NCI-H2196 (cell line): ENCODE measurements at regions not wholly inside any gene's neighbourhood (a gene's known extent, or its start where the extent isn't known, plus 50 kb on each side); places are given as distances from the start of the nearest gene placed in this dataset.

Source experiments
- DNase-seq: peaks from one replicate; lab custom pipeline; 2025; ENCODE audit not compliant: unreplicated experiment; lab: John Stamatoyannopoulos, UW

DNA sequence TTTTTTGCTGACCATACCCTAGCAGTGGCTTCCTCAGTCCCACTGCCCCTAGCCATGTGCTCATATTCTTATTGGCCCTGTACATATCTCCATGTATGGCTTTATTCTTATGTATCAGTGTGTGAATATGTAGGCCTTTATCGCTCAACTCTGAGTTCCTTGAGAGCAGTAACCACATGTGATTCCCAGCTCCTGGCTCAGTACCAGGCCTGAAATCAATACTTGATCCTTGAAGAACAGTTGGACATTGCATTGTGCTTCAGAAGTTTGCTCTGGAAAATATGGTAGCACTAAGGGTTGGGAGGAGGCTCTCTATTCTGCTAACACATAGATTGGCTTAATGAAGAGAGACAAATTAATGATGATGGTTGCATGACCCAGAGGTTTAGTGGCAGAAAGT is 118.8 kb upstream of the FERMT1 start:
- DNase-seq: no peak

DNA sequence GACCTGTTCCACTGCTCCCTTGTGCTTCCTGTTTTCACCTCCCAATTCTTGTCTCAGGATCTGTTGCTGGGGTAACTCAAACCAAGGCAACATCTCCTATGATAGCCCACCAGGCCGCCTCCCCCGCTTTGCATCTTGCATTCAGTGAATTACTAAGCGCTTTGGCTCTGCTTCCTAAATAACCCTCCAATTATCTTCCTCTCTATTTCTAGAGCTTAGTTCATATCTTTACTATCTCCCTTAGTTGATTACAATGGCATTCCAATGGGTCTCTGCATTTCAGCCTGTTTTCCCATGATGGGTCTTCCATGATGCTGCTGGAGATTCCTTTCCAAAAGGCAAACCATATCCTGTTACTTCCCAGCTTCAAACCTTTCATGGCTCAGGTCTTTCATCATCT is 117.2 kb upstream of the FERMT1 start:
- DNase-seq: no peak

DNA sequence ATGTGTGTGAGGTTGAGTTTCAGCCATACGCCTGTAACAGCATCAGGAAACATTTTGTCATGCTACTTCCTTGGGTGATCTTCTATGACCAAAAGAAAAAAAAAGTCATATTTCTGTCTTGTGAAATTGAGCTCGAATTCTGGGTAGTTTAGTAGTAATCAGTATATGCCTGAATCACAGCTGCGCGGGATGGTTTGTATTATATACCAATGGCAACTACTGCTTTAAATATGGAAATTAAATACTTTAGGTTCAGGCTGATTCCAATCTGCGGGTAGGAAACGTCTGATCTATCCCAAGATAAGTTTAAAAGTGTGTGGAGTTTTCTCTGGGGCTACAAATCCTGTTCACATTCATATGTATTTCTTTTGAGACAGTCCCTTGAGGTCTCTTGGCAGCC is 115.6 kb upstream of the FERMT1 start:
- no peak for DNase-seq

DNA sequence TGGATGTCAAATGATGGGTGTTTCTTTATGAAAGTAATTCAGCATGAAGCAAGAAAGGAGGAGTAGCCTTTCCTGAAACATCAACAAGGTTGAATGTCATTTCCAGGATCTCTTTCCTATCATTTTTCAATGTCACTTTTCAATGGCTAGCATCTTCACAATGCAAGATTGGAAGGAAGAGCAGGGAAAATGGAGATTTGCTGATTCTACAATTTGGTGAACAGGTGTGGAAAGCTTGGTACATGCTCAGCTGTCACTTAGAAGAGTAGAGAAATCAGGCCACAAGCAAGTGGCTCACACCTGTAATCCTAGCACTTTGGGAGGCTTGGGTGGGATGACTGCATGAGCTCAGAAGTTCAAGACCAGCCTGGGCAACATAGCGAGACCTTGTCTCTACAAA is 112.7 kb upstream of the FERMT1 start:
- no peak for DNase-seq

DNA sequence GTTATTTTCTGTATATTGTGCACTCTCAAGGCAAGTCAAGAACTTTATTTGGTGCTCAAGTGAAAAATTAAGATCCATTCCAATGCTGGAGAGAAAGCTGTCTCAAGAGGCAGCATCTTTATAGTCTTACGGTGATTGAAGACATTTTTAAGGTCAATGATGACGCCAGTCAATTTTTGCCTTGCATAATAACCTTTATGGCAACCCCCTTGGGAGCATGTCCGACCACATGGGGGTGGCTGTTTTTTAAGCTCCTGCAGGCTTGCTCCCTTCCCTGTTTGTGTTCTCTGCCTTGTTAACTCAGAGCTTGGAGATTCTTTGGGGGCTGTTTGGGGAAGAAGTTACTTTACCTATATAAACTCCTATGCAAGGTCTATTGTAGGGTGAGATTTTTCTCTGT is 109.6 kb upstream of the FERMT1 start:
- DNase-seq: no peak

DNA sequence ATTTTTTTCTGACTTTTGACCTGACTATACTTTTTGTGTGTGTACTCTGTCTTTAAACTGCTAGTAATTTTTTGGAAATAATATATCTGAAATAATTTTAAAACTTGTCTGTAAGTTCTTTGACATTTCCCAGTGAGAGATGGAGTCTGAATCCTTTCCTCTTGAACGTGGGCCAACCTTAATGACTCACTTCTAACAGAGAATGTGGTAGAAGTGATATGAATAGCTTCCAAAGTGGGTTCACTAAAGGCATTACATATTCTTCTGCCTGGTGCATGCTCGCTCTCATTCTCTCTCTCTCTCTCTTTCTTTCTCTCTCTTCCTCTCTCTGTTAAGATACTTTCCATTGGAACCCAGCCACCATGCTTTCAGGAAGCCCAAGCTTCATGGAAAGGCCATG is 108.7 kb upstream of the FERMT1 start:
- no peak for DNase-seq

DNA sequence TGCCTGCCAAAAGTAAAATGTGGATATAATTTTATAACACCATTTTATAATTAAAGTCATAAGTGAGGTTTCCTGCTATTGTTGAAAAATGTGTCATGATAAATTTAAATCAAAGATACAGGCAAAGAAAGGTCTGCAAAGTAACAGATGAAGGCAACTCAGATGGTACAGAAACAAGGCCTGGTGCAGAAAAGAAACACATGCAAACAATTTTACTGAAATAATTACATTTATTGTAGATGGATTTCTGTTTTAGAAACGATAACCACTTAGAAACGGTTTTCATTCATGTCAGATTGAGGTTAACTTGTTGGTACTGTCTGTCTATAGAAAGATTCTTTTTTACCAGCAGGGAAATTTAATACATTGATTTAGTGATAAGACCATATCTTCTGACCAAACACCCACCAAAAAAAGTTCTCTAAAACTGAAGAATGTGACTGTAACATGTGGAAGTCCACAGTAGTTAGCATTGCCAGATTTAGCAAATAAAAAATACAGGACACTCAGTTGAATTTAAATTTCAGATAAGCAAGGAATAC is 105.5 kb upstream of the FERMT1 start:
- no peak for DNase-seq

DNA sequence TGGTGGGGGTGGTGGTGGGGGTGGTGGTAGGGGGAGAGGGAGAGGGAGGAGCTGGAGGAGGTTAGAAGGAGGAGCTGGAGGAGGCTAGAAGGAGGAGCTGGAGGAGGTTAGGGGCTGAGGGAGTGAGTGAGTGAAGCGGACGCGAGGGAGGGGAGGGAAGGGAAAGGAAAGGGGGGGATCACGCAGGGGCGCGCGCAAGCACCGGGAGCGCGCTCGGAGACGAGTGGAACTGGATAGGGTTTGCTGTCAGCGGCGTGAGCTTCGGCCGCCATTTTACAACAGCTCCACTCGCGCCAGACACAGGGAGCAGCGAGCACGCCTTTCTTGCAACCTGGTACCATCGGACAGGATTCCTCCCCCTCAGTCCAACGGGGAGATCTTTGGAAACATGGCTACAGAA is 90.5 kb upstream of the FERMT1 start:
- no peak for DNase-seq

DNA sequence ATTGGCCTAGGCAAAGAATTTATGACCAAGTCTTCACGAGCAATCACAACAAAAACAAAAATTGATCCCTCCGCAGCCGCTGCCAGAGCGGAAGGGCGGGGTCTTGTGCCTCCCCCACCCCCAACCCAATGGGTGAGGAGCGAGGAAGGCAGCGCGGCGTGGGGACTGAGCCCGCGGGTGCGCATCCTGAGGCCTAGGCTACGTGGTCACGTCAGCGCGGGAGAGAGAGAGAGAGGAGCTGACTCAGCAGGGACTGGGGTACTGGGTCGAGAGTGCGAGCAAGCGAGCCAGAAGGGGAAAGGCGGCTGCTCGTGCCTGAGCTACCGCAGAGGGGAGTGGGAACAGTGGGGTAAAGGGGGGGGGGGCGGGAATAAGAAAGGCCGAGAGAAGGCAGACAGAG is 90.1 kb upstream of the FERMT1 start:
- DNase-seq: no peak

DNA sequence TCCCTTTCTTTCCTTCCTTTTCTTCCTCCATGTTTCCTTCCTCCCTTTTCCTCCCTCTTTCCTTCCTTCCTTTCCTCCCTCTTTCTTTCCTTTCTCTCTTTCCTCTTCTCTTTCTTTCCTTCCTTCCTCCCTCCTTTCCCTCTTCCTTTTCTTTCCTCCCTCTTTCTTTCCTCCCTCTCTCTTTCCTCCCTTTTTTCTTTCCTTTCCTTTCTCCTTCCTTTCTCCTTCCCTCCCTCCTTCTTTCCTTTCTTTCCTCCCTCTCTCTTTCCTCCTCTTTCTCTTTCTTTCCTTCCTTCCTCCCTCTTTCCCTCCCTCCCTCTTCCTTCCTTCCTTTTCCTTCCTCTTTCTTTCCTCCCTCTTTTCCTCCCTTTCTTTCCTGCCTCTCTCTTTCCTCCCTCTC is 86.3 kb upstream of the FERMT1 start:
- no peak for DNase-seq

DNA sequence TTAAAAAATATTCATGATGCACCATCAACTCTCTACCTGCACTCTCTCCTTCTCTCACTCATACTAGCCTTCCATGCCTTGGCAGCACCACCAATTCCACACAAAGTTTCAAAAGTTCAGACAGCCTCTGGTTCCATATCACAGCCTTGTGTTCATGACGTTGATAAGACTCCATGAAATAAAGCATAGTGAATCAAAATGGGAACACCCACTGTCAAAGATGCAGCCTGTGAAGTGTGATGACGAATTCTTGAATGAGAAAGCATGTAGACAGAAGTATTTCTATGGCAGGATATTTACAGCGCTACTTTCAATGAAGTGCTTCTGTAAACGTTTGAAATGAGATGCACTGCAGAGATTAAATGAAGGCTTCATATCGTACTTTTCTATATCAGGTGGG is 77.3 kb upstream of the FERMT1 start:
- no peak for DNase-seq

DNA sequence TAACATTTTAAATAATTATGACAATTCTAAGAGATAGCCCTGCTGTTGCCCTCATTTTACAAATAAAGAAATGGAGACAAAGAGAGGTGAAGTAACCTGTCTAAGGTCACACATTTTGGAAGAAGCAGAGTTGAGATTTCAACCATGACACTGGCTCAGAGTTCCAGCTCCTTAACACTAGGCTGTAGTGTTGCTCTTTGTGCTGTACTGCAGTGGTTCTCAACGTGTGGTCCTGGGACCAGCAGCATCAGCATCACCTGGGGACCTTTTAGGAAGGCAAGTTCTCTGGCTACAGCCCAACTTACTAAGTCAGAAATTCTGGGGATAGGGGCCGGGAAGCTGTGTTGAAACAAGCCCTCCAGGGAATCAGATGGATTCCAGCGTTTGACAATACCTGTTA is 62.4 kb upstream of the FERMT1 start:
- no peak for DNase-seq

DNA sequence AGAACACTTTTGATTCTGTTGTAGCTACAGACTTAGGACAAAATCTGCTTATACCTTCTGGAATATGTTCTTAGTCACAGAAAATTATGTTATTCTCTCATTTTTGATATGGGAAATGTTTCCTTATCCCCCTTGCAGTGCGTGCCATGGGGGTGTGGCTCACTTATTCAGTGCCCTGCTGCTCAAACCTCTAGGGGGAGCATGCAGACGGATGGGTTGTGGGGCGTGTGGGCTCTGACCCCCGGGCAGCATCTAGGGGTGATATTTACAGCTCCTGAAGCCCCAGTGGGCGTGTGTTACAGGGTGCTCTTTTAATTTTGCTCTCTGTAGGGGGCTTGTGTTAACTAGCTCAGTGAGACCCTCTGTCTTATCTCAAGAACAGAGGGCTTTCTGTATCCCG is 61.3 kb upstream of the FERMT1 start:
- DNase-seq: no peak

DNA sequence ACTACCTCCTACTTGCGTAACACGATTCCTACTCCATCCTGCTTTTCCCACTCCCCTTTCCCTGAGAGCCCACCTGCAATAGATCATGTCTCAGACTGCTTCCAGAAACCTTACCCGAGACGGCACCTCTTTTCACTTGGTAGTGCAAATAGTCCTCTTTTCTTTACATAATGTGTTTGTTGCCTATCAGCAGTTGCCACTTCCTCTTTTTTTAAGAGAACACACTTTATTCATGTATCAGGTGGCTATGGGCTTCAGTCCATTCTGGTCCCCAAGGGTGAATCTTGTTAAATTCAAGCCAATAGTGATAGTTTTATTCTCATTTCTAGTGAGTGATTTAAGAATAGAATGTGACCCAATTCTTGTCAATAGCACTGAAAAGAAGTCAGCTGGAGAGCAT is 57.7 kb upstream of the FERMT1 start:
- no peak for DNase-seq

DNA sequence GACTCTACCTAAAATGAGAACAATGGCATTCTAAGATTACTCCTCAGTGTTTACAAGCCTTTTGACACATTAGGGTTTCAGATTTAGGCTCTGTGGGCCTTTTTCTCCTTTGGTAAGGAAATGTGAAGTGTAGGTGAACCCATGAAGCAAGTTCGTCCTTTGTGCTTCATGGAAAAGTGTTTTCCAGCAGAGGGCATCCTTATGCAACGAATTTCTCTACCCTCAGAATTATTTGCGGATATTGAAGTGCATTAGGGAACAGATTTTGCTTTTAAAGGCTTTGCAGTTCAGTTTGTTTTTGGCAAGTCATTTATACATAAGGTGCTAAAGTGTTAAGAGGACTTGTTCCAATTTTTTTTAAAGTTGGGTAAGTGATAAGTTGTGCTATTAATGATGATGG is 55.7 kb upstream of the FERMT1 start:
- peak; percentile 47 for DNase-seq

DNA sequence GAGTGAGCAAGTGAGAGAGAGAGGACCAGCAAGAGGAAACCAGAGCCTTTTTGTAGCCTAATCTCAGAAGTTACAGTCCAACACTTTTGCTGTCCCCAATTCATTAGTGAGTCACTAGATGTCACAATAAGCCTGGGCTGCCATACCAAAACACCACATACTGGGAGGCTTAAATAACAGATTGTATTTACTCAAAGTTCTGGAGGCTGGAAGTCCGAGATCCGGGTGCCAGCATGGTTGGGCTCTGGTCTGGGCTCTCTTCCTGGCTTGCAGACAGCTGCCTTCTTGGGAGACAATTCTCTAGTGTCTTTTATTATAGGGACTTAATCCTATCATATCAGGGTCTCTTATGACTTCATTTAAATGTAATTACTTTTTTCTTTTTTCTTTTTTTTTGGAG is 50.7 kb upstream of the FERMT1 start:
- DNase-seq: no peak
